ENCODE measurements at regions not wholly inside any gene's neighbourhood (a gene's known extent, or its start where the extent isn't known, plus 50 kb on each side); places are given as distances from the start of the nearest gene placed in this dataset.

DNA sequence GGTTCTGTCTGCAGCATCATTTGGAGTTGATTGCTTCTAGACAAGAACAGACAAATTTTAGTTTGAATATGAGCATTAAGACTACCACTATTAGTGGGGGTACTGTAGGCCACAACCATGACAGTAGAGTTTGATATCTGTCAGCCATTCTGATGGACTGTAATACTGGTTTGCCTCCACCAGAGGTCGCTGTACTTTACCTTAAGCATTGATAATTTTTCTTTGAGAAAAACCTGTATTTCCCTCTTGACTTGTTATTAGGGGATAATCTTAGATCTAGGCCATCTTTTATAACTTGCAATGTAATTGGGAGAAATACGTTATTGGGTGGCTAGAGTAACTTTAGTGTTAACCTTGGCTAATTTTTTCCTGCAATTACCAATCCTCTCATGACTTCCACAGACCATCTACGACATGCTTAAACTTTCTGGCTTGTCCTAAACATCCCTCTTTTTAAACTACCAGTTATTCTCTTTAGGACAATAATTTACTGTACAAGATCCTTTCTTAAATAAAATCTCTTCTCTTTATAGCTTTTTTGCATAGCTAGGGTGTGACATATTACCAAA, 562.4 kb downstream of the MAGEB5 start:
- TF ChIP-seq, protein P1, sequence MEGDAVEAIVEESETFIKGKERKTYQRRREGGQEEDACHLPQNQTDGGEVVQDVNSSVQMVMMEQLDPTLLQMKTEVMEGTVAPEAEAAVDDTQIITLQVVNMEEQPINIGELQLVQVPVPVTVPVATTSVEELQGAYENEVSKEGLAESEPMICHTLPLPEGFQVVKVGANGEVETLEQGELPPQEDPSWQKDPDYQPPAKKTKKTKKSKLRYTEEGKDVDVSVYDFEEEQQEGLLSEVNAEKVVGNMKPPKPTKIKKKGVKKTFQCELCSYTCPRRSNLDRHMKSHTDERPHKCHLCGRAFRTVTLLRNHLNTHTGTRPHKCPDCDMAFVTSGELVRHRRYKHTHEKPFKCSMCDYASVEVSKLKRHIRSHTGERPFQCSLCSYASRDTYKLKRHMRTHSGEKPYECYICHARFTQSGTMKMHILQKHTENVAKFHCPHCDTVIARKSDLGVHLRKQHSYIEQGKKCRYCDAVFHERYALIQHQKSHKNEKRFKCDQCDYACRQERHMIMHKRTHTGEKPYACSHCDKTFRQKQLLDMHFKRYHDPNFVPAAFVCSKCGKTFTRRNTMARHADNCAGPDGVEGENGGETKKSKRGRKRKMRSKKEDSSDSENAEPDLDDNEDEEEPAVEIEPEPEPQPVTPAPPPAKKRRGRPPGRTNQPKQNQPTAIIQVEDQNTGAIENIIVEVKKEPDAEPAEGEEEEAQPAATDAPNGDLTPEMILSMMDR (IDR thresholded peaks at IDR 0.05), result peak in 1 of 3 experiments; percentile 12
- no peak for TF ChIP-seq POLR2A (IDR thresholded peaks at IDR 0.05)
